TTC549 (cell line): ENCODE measurements at regions not wholly inside any gene's neighbourhood (a gene's known extent, or its start where the extent isn't known, plus 50 kb on each side); places are given as distances from the start of the nearest gene placed in this dataset.

Experiments
- FAIRE-seq: peaks from 2 replicates; lab custom pipeline; 2012; peaks lifted over from hg19 to GRCh38; lab: Jason Lieb, UNC

GRCh38 chr17:69950701-69951418 is 124.2 kb upstream of the KCNJ16 start:
- FAIRE-seq: no peak

GRCh38 chr17:69954241-69954925 is 120.6 kb upstream of the KCNJ16 start:
- FAIRE-seq: no peak

GRCh38 chr17:69958063-69958462 is 117.0 kb upstream of the KCNJ16 start:
- FAIRE-seq: no peak

GRCh38 chr17:69959283-69959682 is 115.7 kb upstream of the KCNJ16 start:
- no peak for FAIRE-seq

GRCh38 chr17:69960755-69961154 is 114.3 kb upstream of the KCNJ16 start:
- FAIRE-seq: no peak

- FAIRE-seq: no peak
These were observed 113.4 kb upstream of the KCNJ16 start for GRCh38 chr17:69961501-69962145.

GRCh38 chr17:69962436-69962995 is 112.5 kb upstream of the KCNJ16 start:
- no peak for FAIRE-seq

GRCh38 chr17:69967910-69968411 is 107.1 kb upstream of the KCNJ16 start:
- no peak for FAIRE-seq

- no peak for FAIRE-seq
These were observed 105.1 kb upstream of the KCNJ16 start for GRCh38 chr17:69969897-69970296.

- no peak for FAIRE-seq
These were observed 102.8 kb upstream of the KCNJ16 start for GRCh38 chr17:69972251-69972650.

- FAIRE-seq: no peak
These were observed 99.2 kb upstream of the KCNJ16 start for GRCh38 chr17:69975808-69976207.

GRCh38 chr17:69978056-69978646 is 96.9 kb upstream of the KCNJ16 start:
- no peak for FAIRE-seq

- no peak for FAIRE-seq
These were observed 93.6 kb upstream of the KCNJ16 start for GRCh38 chr17:69981441-69981840.

GRCh38 chr17:69995476-69995875 is 79.5 kb upstream of the KCNJ16 start:
- no peak for FAIRE-seq

GRCh38 chr17:69997332-69997731 is 77.7 kb upstream of the KCNJ16 start:
- no peak for FAIRE-seq

GRCh38 chr17:69999253-69999652 is 75.8 kb upstream of the KCNJ16 start:
- no peak for FAIRE-seq

GRCh38 chr17:70006159-70006558 is 68.9 kb upstream of the KCNJ16 start:
- FAIRE-seq: no peak

- no peak for FAIRE-seq
These were observed 63.3 kb upstream of the KCNJ16 start for GRCh38 chr17:70011750-70012149.

GRCh38 chr17:70013911-70014310 is 61.1 kb upstream of the KCNJ16 start:
- FAIRE-seq: no peak

- no peak for FAIRE-seq
These were observed 57.9 kb upstream of the KCNJ16 start for GRCh38 chr17:70017112-70017511.

GRCh38 chr17:70017941-70018340 is 57.1 kb upstream of the KCNJ16 start:
- no peak for FAIRE-seq

- FAIRE-seq: no peak
These were observed 53.3 kb upstream of the KCNJ16 start for GRCh38 chr17:70021726-70022125.

GRCh38 chr17:70022175-70022574 is 52.9 kb upstream of the KCNJ16 start:
- no peak for FAIRE-seq
